GM23338 (cell line): ENCODE measurements at regions not wholly inside any gene's neighbourhood (a gene's known extent, or its start where the extent isn't known, plus 50 kb on each side); places are given as distances from the start of the nearest gene placed in this dataset.

Experiments used
- ATAC-seq: fragments of 200-7000 bp; cut with Tn5 transposase; 3 replicates; pipeline ENCODE4 v1.9.1; 2020
- DNase-seq: peaks from one replicate; pipeline ENCODE4 v3.0.0-alpha.2; 2015; ENCODE audit warnings: low spot score
- H2AFZ ChIP-seq: fragments of 200-600 bp; sonication (generic); 2 replicates; pipeline ENCODE4 v1.8.0; 2016; ENCODE audit warnings: antibody characterized with exemption, mild to moderate bottlenecking, moderate library complexity
- H3F3A ChIP-seq: fragments of 200-600 bp; sonication (generic); replicated peaks from 2 replicates; pipeline ENCODE4 v1.8.0; 2017; ENCODE audit warnings: antibody characterized with exemption, mixed run types, low read depth
- H3K27ac ChIP-seq: fragments of 200-600 bp; sonication (generic); 2 replicates; pipeline ENCODE4 v1.6.1; 2016; ENCODE audit warnings: low read depth
- H3K27me3 ChIP-seq: fragments of 200-600 bp; sonication (generic); 2 replicates; pipeline ENCODE4 v1.8.0; 2016; ENCODE audit warnings: mild to moderate bottlenecking, mixed run types, moderate library complexity; ENCODE audit not compliant: insufficient read depth
- H3K36me3 ChIP-seq: fragments of 200-600 bp; sonication (generic); 2 replicates; pipeline ENCODE4 v1.8.0; 2016; ENCODE audit warnings: mild to moderate bottlenecking; ENCODE audit not compliant: insufficient read depth
- H3K4me1 ChIP-seq: fragments of 200-600 bp; sonication (generic); 2 replicates; pipeline ENCODE4 v1.8.0; 2016; ENCODE audit warnings: mild to moderate bottlenecking, moderate library complexity; ENCODE audit not compliant: insufficient read depth
- H3K4me2 ChIP-seq: fragments of 200-600 bp; sonication (generic); 2 replicates; pipeline ENCODE4 v1.7.1; 2017; ENCODE audit warnings: mixed run types
- H3K4me3 ChIP-seq: fragments of 200-600 bp; sonication (generic); 2 replicates; pipeline ENCODE4 v1.6.1; 2016; ENCODE audit warnings: mixed run types
- H3K79me2 ChIP-seq: fragments of 200-600 bp; sonication (generic); replicated peaks from 2 replicates; pipeline ENCODE4 v1.8.0; 2017; ENCODE audit warnings: mild to moderate bottlenecking; ENCODE audit not compliant: insufficient read depth
- H3K9me2 ChIP-seq: fragments of 200-600 bp; sonication (generic); 2 replicates; pipeline ENCODE4 v1.8.0; 2017; ENCODE audit not compliant: insufficient read depth
- H4K20me1 ChIP-seq: fragments of 200-600 bp; sonication (generic); replicated peaks from 2 replicates; pipeline ENCODE4 v1.8.0; 2017; ENCODE audit warnings: mild to moderate bottlenecking; ENCODE audit not compliant: insufficient read depth
- H3K27ac Mint-ChIP-seq: 2 replicates; pipeline ENCODE4 v1.8.0; 2020; ENCODE audit warnings: inconsistent platforms, mild to moderate bottlenecking, moderate library complexity, mixed read lengths
- H3K27me3 Mint-ChIP-seq: 3 replicates; pipeline ENCODE4 v1.8.0; 2022; ENCODE audit warnings: low read depth, mild to moderate bottlenecking, moderate library complexity, mixed read lengths, inconsistent platforms; ENCODE audit not compliant: insufficient read depth, poor library complexity
- H3K36me3 Mint-ChIP-seq: 3 replicates; pipeline ENCODE4 v1.8.0; 2021; ENCODE audit warnings: low read depth, mild to moderate bottlenecking, inconsistent platforms, moderate library complexity, mixed read lengths
- H3K4me1 Mint-ChIP-seq: 3 replicates; pipeline ENCODE4 v1.8.0; 2020; ENCODE audit warnings: mild to moderate bottlenecking, inconsistent platforms, mixed read lengths
- H3K4me3 Mint-ChIP-seq: 3 replicates; pipeline ENCODE4 v1.8.0; 2021; ENCODE audit warnings: moderate library complexity, mild to moderate bottlenecking, inconsistent platforms, mixed read lengths
- H3K9me3 Mint-ChIP-seq: 3 replicates; pipeline ENCODE4 v1.8.0; 2020; ENCODE audit warnings: moderate library complexity, mild to moderate bottlenecking, inconsistent platforms, mixed read lengths
- CREB1 ChIP-seq: fragments of 250-450 bp; sonication (Bioruptor Pico); IDR thresholded peaks from 2 replicates; pipeline ENCODE4 v1.5.0; 2020; ENCODE audit warnings: low read depth, mild to moderate bottlenecking, moderate library complexity
- CTCF ChIP-seq, 2 experiments: fragments of 200-600 bp in 1 of 2; sonication (generic) in 1 of 2; conservative IDR thresholded peaks; 2 replicates each; pipeline versions ENCODE4 v1.5.1 to v1.6.1; 2016 to 2017; ENCODE audit warnings: antibody characterized with exemption in 2 of 2, low read depth in 2 of 2, mild to moderate bottlenecking in 2 of 2, moderate library complexity in 1 of 2
- ETS1 ChIP-seq: IDR thresholded peaks from 2 replicates; pipeline ENCODE4 v1.6.1; 2016; ENCODE audit warnings: antibody characterized with exemption
- EZH2 ChIP-seq: fragments of 200-600 bp; sonication (generic); IDR thresholded peaks from one replicate; pipeline ENCODE4 v1.8.0; 2017; ENCODE audit warnings: antibody characterized with exemption, mild to moderate bottlenecking, low read depth; ENCODE audit not compliant: unreplicated experiment
- EZH2phosphoT487 ChIP-seq: fragments of 200-600 bp; sonication (generic); IDR thresholded peaks from one replicate; pipeline ENCODE4 v1.8.1; 2018; ENCODE audit warnings: antibody characterized with exemption; ENCODE audit not compliant: unreplicated experiment
- JUNB ChIP-seq: IDR thresholded peaks from one replicate; pipeline ENCODE4 v1.6.1; 2016; ENCODE audit warnings: antibody characterized with exemption; ENCODE audit not compliant: unreplicated experiment
- NANOG ChIP-seq: IDR thresholded peaks from 2 replicates; pipeline ENCODE4 v1.6.1; 2016; ENCODE audit warnings: antibody characterized with exemption, borderline replicate concordance
- POLR2AphosphoS5 ChIP-seq: IDR thresholded peaks from 2 replicates; pipeline ENCODE4 v1.6.1; 2016; ENCODE audit warnings: antibody characterized with exemption, low read depth
- STAT1 ChIP-seq: IDR thresholded peaks from one replicate; pipeline ENCODE4 v1.6.1; 2016; ENCODE audit warnings: antibody characterized with exemption; ENCODE audit not compliant: unreplicated experiment
- ZNF114 ChIP-seq: fragments of 250-450 bp; sonication (Bioruptor Pico); IDR thresholded peaks from 2 replicates; pipeline ENCODE4 v1.5.0; 2020; ENCODE audit warnings: mild to moderate bottlenecking, moderate library complexity
- ZNF331 ChIP-seq: fragments of 250-450 bp; sonication (Bioruptor Pico); IDR thresholded peaks from 2 replicates; pipeline ENCODE4 v1.5.0; 2020; ENCODE audit warnings: low read depth, mild to moderate bottlenecking, moderate library complexity

GRCh38 chr14:22478247-22478646 lies 110.8 kb downstream of the DAD1 start:
- H3K9me3 Mint-ChIP-seq, result no peaks in the 10 kb centered on the region
- no peak overlapping the region for H2AFZ ChIP-seq
- TF ChIP-seq JUNB (no peak), ZNF114 (no peak), EZH2phosphoT487 (no peak), NANOG (no peak), CTCF (conservative IDR thresholded peaks at IDR 0.05; ENCODE audit: low read depth in 2 of 2) (no peak), ZNF331 (CRISPR knock-in tag) (no peak), CREB1 (CRISPR knock-in tag) (no peak), ETS1 (no peak), STAT1 (no peak), EZH2 (no peak)
- DNase-seq, result no peak
- no peak overlapping the region for H3K4me2 ChIP-seq
- no peaks in the 10 kb centered on the region for H4K20me1 ChIP-seq
- H3K36me3 ChIP-seq, result no peaks in the 10 kb centered on the region
- no peak overlapping the region for H3K27ac ChIP-seq
- H3K27me3 Mint-ChIP-seq, result no peaks in the 10 kb centered on the region
- H3K27me3 ChIP-seq, result no peaks in the 10 kb centered on the region
- H3K36me3 Mint-ChIP-seq, result no peaks in the 10 kb centered on the region
- peaks cover 55% of the 10 kb centered on the region for H3K4me1 Mint-ChIP-seq
- H3K9me2 ChIP-seq, result no peaks in the 10 kb centered on the region
- H3F3A ChIP-seq, result no peaks in the 10 kb centered on the region
- H3K4me3 ChIP-seq, result no peak overlapping the region
- H3K79me2 ChIP-seq, result no peaks in the 10 kb centered on the region
- no peak overlapping the region for H3K4me3 Mint-ChIP-seq
- no peak for ATAC-seq
- peaks cover 42% of the 10 kb centered on the region for H3K4me1 ChIP-seq
- H3K27ac Mint-ChIP-seq, result no peak overlapping the region

- Histone ChIP-seq H4K20me1 (no peaks in the 10 kb centered on the region), H3K27ac (no peak overlapping the region), H2AFZ (no peak overlapping the region), H3K4me3 (no peak overlapping the region), H3K36me3 (no peaks in the 10 kb centered on the region), H3F3A (no peaks in the 10 kb centered on the region), H3K27me3 (no peaks in the 10 kb centered on the region), H3K9me2 (no peaks in the 10 kb centered on the region), H3K79me2 (no peaks in the 10 kb centered on the region), H3K4me2 (no peak overlapping the region), H3K4me1 (peaks cover 42% of the 10 kb centered on the region)
- Mint-ChIP-seq H3K4me3 (no peak overlapping the region), H3K27me3 (no peaks in the 10 kb centered on the region), H3K27ac (no peak overlapping the region), H3K36me3 (no peaks in the 10 kb centered on the region), H3K4me1 (peaks cover 51% of the 10 kb centered on the region), H3K9me3 (no peaks in the 10 kb centered on the region)
- DNase-seq (no peak), ATAC-seq (no peak)
- TF ChIP-seq POLR2AphosphoS5, result no peak
- no peak for TF ChIP-seq JUNB
- TF ChIP-seq EZH2, result no peak
- TF ChIP-seq CREB1 (CRISPR knock-in tag), result no peak
- no peak for TF ChIP-seq STAT1
- TF ChIP-seq CTCF (conservative IDR thresholded peaks at IDR 0.05; ENCODE audit: low read depth in 2 of 2), result no peak
Measured at GRCh38 chr14:22477569-22478194, 111.3 kb downstream of the DAD1 start.
